Heart left ventricle (tissue), 13 donors: ENCODE measurements at regions not wholly inside any gene's neighbourhood (a gene's known extent, or its start where the extent isn't known, plus 50 kb on each side); places are given as distances from the start of the nearest gene placed in this dataset.

Experiments
- POLR2A ChIP-seq, 2 donors: fragments of 450-650 bp; IDR thresholded peaks; one replicate each; pipeline ENCODE4 v1.6.1; 2017; ENCODE audit warnings: antibody characterized with exemption in 2 of 2, mild to moderate bottlenecking in 2 of 2, moderate library complexity in 2 of 2
- TF ChIP-seq, protein P1 (sequence below), 12 donors: fragments of 200-600 bp; sonication (generic) in 4 of 12; IDR thresholded peaks; one replicate each; pipeline versions ENCODE4 v1.5.0 to v1.8.0; 2018 to 2022; ENCODE audit warnings: antibody characterized with exemption in 12 of 12, mild to moderate bottlenecking in 5 of 12
- donor health status: ischemic (EF 13 %, LVEDD 7.1; RV severe dilation, severe dysfunction).
- donor health status: DM: no; HTN: yes; CAD: no.
- donor health status: DM: no; HTN: no; CAD: no.
- donor health status: ischemic (EF 25% LVEDD 6.9; RV normal size, moderate dysfunction).
- donor health status: ischemic (EF 25% LVEDD 5.7; RV mildly dilated, moderate dysfunction).
- donor health status: ischemic (EF 35%, LVEDD 5.7; RV mildly dilated, moderate dysfunction).
- donor health status: nonischemic (EF 11% LVEDD 7.7; RV severe dilation, severe dysfunction).
- donor health status: DM: yes; HTN: yes; CAD: no.
- donor health status: PGD.
- donor health status: ischemic (EF 29% LVEDD 5.4; RV normal size, mild dysfunction).
- donor health status: nonischemic (EF 23%, LVEDD 6.1; RV moderate dilation, normal function).

DNA sequence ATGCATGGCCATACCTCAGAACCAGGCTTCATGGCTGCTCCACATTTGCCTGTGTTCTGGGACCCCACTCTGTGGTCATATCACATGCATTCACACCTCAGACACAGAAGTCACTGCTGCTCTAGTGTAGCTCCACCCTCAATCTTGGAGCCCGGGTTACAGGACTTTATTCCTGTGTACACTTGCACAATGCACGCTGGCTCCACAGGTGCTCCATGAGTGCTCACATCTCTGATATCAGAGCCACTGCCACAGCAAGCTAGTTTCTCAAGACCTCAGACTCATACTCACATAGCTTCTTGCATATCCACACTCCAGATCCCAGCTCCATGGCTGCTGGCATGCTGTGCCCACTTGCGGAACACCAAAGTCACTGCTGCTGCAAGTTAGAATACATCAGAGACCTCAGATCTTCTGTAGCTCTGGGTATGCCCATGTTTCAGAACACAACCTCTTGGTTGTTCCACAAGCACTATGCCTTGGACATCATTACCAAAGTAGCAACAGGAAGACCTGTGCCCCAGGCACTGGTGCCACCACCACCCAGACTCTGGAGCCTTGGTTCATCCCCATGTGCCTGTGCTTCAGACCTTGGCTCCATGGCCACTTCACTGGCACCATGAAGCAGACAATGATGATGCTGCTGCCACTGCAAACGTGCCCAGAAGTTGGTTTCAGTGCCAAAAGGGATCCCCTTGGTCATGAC, 269.5 kb upstream of the PCDH20 start:
- TF ChIP-seq, protein P1, sequence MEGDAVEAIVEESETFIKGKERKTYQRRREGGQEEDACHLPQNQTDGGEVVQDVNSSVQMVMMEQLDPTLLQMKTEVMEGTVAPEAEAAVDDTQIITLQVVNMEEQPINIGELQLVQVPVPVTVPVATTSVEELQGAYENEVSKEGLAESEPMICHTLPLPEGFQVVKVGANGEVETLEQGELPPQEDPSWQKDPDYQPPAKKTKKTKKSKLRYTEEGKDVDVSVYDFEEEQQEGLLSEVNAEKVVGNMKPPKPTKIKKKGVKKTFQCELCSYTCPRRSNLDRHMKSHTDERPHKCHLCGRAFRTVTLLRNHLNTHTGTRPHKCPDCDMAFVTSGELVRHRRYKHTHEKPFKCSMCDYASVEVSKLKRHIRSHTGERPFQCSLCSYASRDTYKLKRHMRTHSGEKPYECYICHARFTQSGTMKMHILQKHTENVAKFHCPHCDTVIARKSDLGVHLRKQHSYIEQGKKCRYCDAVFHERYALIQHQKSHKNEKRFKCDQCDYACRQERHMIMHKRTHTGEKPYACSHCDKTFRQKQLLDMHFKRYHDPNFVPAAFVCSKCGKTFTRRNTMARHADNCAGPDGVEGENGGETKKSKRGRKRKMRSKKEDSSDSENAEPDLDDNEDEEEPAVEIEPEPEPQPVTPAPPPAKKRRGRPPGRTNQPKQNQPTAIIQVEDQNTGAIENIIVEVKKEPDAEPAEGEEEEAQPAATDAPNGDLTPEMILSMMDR (IDR thresholded peaks at IDR 0.05), result no peak
- no peak for TF ChIP-seq POLR2A (IDR thresholded peaks at IDR 0.05)
